ENCODE measurements at regions not wholly inside any gene's neighbourhood (a gene's known extent, or its start where the extent isn't known, plus 50 kb on each side); places are given as distances from the start of the nearest gene placed in this dataset.
"Not testable (repeated sequence)": the region's sequence is repeated elsewhere in the genome, so short reads cannot be mapped to it uniquely, and the experiment has no call there.

- no peak overlapping the region for H3K27ac ChIP-seq (ENCODE audit: low read depth, low read length, poor library complexity, severe bottlenecking)
- intact Hi-C loops (cut with micrococcal nuclease; ENCODE audit: unreplicated experiment): no loop called here
- DNase-seq (ENCODE audit: low spot score): no peak
- peaks cover 35% of the 10 kb centered on the region for H3K9me3 ChIP-seq (ENCODE audit: low read length)
- no peak overlapping the region for H3K4me2 ChIP-seq (ENCODE audit: low read length)
- H3K36me3 ChIP-seq (ENCODE audit: insufficient read depth, low read length): no peaks in the 10 kb centered on the region
- no peak overlapping the region for H3K4me3 ChIP-seq (ENCODE audit: low read depth, low read length, poor library complexity, severe bottlenecking)
- H3K9me2 ChIP-seq (ENCODE audit: insufficient read depth, low read length): no peaks in the 10 kb centered on the region
- H2AFZ ChIP-seq (ENCODE audit: low read length): no peak overlapping the region
- ChIA-PET CTCF (ENCODE audit: unreplicated experiment) (no interaction called here), POLR2A (no interaction called here)
- TF ChIP-seq EZH2phosphoT487 (IDR thresholded peaks at IDR 0.05; ENCODE audit: borderline replicate concordance, low read depth, low read length) (no peak), CTCF (conservative IDR thresholded peaks at IDR 0.05; ENCODE audit: low read length) (no peak)
- no peaks in the 10 kb centered on the region for H3K79me2 ChIP-seq (ENCODE audit: insufficient read depth, low read depth, low read length)
- no TSS peak for BruUV-seq (replicated peaks)
- H4K20me1 ChIP-seq (ENCODE audit: insufficient read depth, low read length): no peaks in the 10 kb centered on the region
- H3K4me1 ChIP-seq (ENCODE audit: insufficient read depth, low read length, poor library complexity, severe bottlenecking): no peaks in the 10 kb centered on the region
These were observed 782.9 kb upstream of the TPTE start for GRCh38 chr21:9738527-9738926.

- H3K9me2 ChIP-seq (ENCODE audit: insufficient read depth, low read length): no peaks in the 10 kb centered on the region
- DNase-seq (ENCODE audit: low spot score): no peak
- no TSS peak for BruUV-seq (replicated peaks)
These were observed 782.1 kb upstream of the TPTE start for GRCh38 chr21:9739240-9739639.

GRCh38 chr21:9740177-9740941 is 781.0 kb upstream of the TPTE start:
- intact Hi-C loops (cut with micrococcal nuclease; ENCODE audit: unreplicated experiment); H3K27ac ChIP-seq (ENCODE audit: low read depth, low read length, poor library complexity, severe bottlenecking); H3K36me3 ChIP-seq (ENCODE audit: insufficient read depth, low read length); H2AFZ ChIP-seq (ENCODE audit: low read length); DNase-seq (ENCODE audit: low spot score); BruUV-seq (replicated peaks); H3K4me1 ChIP-seq (ENCODE audit: insufficient read depth, low read length, poor library complexity, severe bottlenecking); POLR2A ChIA-PET; H3K9me2 ChIP-seq (ENCODE audit: insufficient read depth, low read length); H3K4me3 ChIP-seq (ENCODE audit: low read depth, low read length, poor library complexity, severe bottlenecking); H4K20me1 ChIP-seq (ENCODE audit: insufficient read depth, low read length); H3K79me2 ChIP-seq (ENCODE audit: insufficient read depth, low read depth, low read length); H3K4me2 ChIP-seq (ENCODE audit: low read length); CTCF ChIA-PET (ENCODE audit: unreplicated experiment): not testable (repeated sequence)
- peaks cover 35% of the 10 kb centered on the region for H3K9me3 ChIP-seq (ENCODE audit: low read length)

More at GRCh38 chr21:9739240-9739639, 782.1 kb upstream of the TPTE start:
- H3K4me1 ChIP-seq (ENCODE audit: insufficient read depth, low read length, poor library complexity, severe bottlenecking): no peaks in the 10 kb centered on the region
- ChIA-PET POLR2A (no interaction called here), CTCF (ENCODE audit: unreplicated experiment) (no interaction called here)
- H3K36me3 ChIP-seq (ENCODE audit: insufficient read depth, low read length): no peaks in the 10 kb centered on the region
- H3K9me3 ChIP-seq (ENCODE audit: low read length): peaks cover 35% of the 10 kb centered on the region
- intact Hi-C loops (cut with micrococcal nuclease; ENCODE audit: unreplicated experiment): no loop called here
- no peak overlapping the region for H2AFZ ChIP-seq (ENCODE audit: low read length)
- no peak overlapping the region for H3K4me2 ChIP-seq (ENCODE audit: low read length)
- no peaks in the 10 kb centered on the region for H4K20me1 ChIP-seq (ENCODE audit: insufficient read depth, low read length)
- H3K27ac ChIP-seq (ENCODE audit: low read depth, low read length, poor library complexity, severe bottlenecking): no peak overlapping the region
- H3K79me2 ChIP-seq (ENCODE audit: insufficient read depth, low read depth, low read length): no peaks in the 10 kb centered on the region
- no peak for TF ChIP-seq CTCF (conservative IDR thresholded peaks at IDR 0.05; ENCODE audit: low read length)
- no peak for TF ChIP-seq EZH2phosphoT487 (IDR thresholded peaks at IDR 0.05; ENCODE audit: borderline replicate concordance, low read depth, low read length)
- H3K4me3 ChIP-seq (ENCODE audit: low read depth, low read length, poor library complexity, severe bottlenecking): no peak overlapping the region

GRCh38 chr21:9740991-9741742 is 780.2 kb upstream of the TPTE start:
- H3K36me3 ChIP-seq (ENCODE audit: insufficient read depth, low read length); H3K4me3 ChIP-seq (ENCODE audit: low read depth, low read length, poor library complexity, severe bottlenecking); H3K4me2 ChIP-seq (ENCODE audit: low read length); DNase-seq (ENCODE audit: low spot score); H4K20me1 ChIP-seq (ENCODE audit: insufficient read depth, low read length); H2AFZ ChIP-seq (ENCODE audit: low read length); BruUV-seq (replicated peaks); H3K4me1 ChIP-seq (ENCODE audit: insufficient read depth, low read length, poor library complexity, severe bottlenecking); CTCF ChIA-PET (ENCODE audit: unreplicated experiment); H3K9me2 ChIP-seq (ENCODE audit: insufficient read depth, low read length); H3K79me2 ChIP-seq (ENCODE audit: insufficient read depth, low read depth, low read length); intact Hi-C loops (cut with micrococcal nuclease; ENCODE audit: unreplicated experiment); POLR2A ChIA-PET; H3K27ac ChIP-seq (ENCODE audit: low read depth, low read length, poor library complexity, severe bottlenecking): not testable (repeated sequence)
- H3K9me3 ChIP-seq (ENCODE audit: low read length): peaks cover 34% of the 10 kb centered on the region

- BruUV-seq (replicated peaks); H3K4me3 ChIP-seq (ENCODE audit: low read depth, low read length, poor library complexity, severe bottlenecking); H3K4me1 ChIP-seq (ENCODE audit: insufficient read depth, low read length, poor library complexity, severe bottlenecking); H4K20me1 ChIP-seq (ENCODE audit: insufficient read depth, low read length); H2AFZ ChIP-seq (ENCODE audit: low read length); H3K4me2 ChIP-seq (ENCODE audit: low read length); DNase-seq (ENCODE audit: low spot score); H3K79me2 ChIP-seq (ENCODE audit: insufficient read depth, low read depth, low read length); CTCF ChIA-PET (ENCODE audit: unreplicated experiment); POLR2A ChIA-PET; H3K27ac ChIP-seq (ENCODE audit: low read depth, low read length, poor library complexity, severe bottlenecking); H3K36me3 ChIP-seq (ENCODE audit: insufficient read depth, low read length); intact Hi-C loops (cut with micrococcal nuclease; ENCODE audit: unreplicated experiment); H3K9me2 ChIP-seq (ENCODE audit: insufficient read depth, low read length): not testable (repeated sequence)
- H3K9me3 ChIP-seq (ENCODE audit: low read length): peaks cover 22% of the 10 kb centered on the region
These were observed 777.8 kb upstream of the TPTE start for GRCh38 chr21:9743566-9743965.
